NT2/D1 (cell line): ENCODE measurements at regions not wholly inside any gene's neighbourhood (a gene's known extent, or its start where the extent isn't known, plus 50 kb on each side); places are given as distances from the start of the nearest gene placed in this dataset.

Source experiments
- SUZ12 ChIP-seq: IDR thresholded peaks from 2 replicates; pipeline ENCODE4 v1.6.1; 2011; ENCODE audit not compliant: insufficient read length, insufficient read depth; ENCODE audit errors: extremely low read depth
- YY1 ChIP-seq: IDR thresholded peaks from 2 replicates; pipeline ENCODE4 v1.6.1; 2011; ENCODE audit not compliant: insufficient read length, insufficient read depth
- ZNF274 ChIP-seq: IDR thresholded peaks from 2 replicates; pipeline ENCODE4 v1.6.1; 2011; ENCODE audit warnings: mild to moderate bottlenecking, low read depth, low read length

DNA sequence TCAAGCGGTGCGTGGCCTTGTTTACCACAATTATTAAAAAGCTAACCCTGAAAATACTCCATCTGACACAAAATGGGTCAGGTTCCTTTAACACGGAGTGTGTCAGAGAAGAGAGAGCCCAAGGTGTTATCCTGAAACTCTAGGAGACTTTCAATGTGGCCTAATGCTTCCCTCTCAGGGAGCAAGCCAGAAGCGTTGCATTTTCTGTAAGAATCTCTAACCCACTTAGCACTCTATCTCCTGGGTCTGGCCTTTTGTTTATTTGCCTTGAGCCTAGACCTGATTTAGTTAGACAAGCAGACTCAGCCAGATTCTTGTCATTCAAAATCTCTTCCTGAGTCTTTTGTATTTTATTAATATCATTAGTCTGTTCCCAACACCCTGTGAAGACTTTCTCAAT lies 184.0 kb upstream of the SYT1 start:
- TF ChIP-seq ZNF274 (no peak), YY1 (no peak), SUZ12 (no peak)
